WI38 (cell line): ENCODE measurements at regions not wholly inside any gene's neighbourhood (a gene's known extent, or its start where the extent isn't known, plus 50 kb on each side); places are given as distances from the start of the nearest gene placed in this dataset.

Source experiments
- H3K4me3 ChIP-seq: 2 replicates; pipeline ENCODE4 v1.5.1; 2011; ENCODE audit warnings: low read depth, mild to moderate bottlenecking, control low read depth, low read length
- CTCF ChIP-seq: IDR thresholded peaks from 2 replicates; pipeline ENCODE4 v1.5.1; 2012; ENCODE audit warnings: low read depth, mild to moderate bottlenecking, control low read depth, low read length

GRCh38 chr2:6545795-6546194 is 319.9 kb downstream of the CMPK2 start:
- H3K4me3 ChIP-seq, result no peak overlapping the region
- TF ChIP-seq CTCF, result no peak

GRCh38 chr2:6554466-6554865 is 311.2 kb downstream of the CMPK2 start:
- H3K4me3 ChIP-seq, result no peak overlapping the region
- TF ChIP-seq CTCF, result no peak

GRCh38 chr2:6556755-6557154 is 309.0 kb downstream of the CMPK2 start:
- TF ChIP-seq CTCF, result no peak
- H3K4me3 ChIP-seq, result no peak overlapping the region

- H3K4me3 ChIP-seq, result no peak overlapping the region
- no peak for TF ChIP-seq CTCF
Observed at GRCh38 chr2:6557737-6558136, 308.0 kb downstream of the CMPK2 start.

GRCh38 chr2:6562771-6563170 is 302.9 kb downstream of the CMPK2 start:
- TF ChIP-seq CTCF, result no peak
- no peak overlapping the region for H3K4me3 ChIP-seq

GRCh38 chr2:6564326-6564725 is 301.4 kb downstream of the CMPK2 start:
- TF ChIP-seq CTCF, result no peak
- no peak overlapping the region for H3K4me3 ChIP-seq

GRCh38 chr2:6574121-6574520 is 291.6 kb downstream of the CMPK2 start:
- TF ChIP-seq CTCF, result no peak
- no peak overlapping the region for H3K4me3 ChIP-seq
